Vagina (tissue), 2 donors: ENCODE measurements at regions not wholly inside any gene's neighbourhood (a gene's known extent, or its start where the extent isn't known, plus 50 kb on each side); places are given as distances from the start of the nearest gene placed in this dataset.

ENCODE experiments used
- DNase-seq, 2 donors: peaks; one replicate each; pipeline ENCODE4 v3.0.0-alpha.2; 2017; ENCODE audit errors: extremely low spot score in 2 of 2
- H3K27ac ChIP-seq: fragments of 200-600 bp; sonication (generic); one replicate; pipeline ENCODE4 v1.5.1; 2019
- H3K27me3 ChIP-seq: fragments of 200-600 bp; sonication (generic); one replicate; pipeline ENCODE4 v1.5.1; 2019
- H3K36me3 ChIP-seq, 2 donors: fragments of 200-600 bp; sonication (generic); one replicate each; pipeline ENCODE4 v1.5.1; 2017 to 2019
- H3K4me1 ChIP-seq: fragments of 200-600 bp; sonication (generic); one replicate; pipeline ENCODE4 v1.5.1; 2019
- H3K4me3 ChIP-seq, 2 donors: fragments of 200-600 bp; sonication (generic); 1 replicate in 1 of 2; 2 replicates in 1 of 2; pipeline ENCODE4 v1.5.1; 2016 to 2019
- H3K9me3 ChIP-seq: fragments of 200-600 bp; sonication (generic); one replicate; pipeline ENCODE4 v1.5.1; 2019
- CTCF ChIP-seq, 3 experiments: fragments of 450-650 bp in 2 of 3; fragments of 200-600 bp in 1 of 3; sonication (generic) in 1 of 3; IDR thresholded peaks; one replicate each; pipeline ENCODE4 v1.5.1; 2017 to 2019; ENCODE audit warnings: antibody characterized with exemption in 3 of 3, mild to moderate bottlenecking in 2 of 3, moderate library complexity in 2 of 3
- POLR2A ChIP-seq, 2 donors: fragments of 450-650 bp; IDR thresholded peaks; one replicate each; pipeline ENCODE4 v1.6.1; 2017; ENCODE audit warnings: antibody characterized with exemption in 2 of 2, mild to moderate bottlenecking in 2 of 2, moderate library complexity in 2 of 2
- POLR2AphosphoS5 ChIP-seq, 2 donors: sonication (generic); formaldehyde crosslinking; IDR thresholded peaks; one replicate each; pipeline ENCODE4 v1.9.0; 2017; ENCODE audit warnings: antibody characterized with exemption in 2 of 2, mild to moderate bottlenecking in 2 of 2, low read depth in 1 of 2; ENCODE audit not compliant: insufficient read depth in 1 of 2
- intact Hi-C: fragments of 100-400 bp; cut with DNase I; formaldehyde crosslinking; loops from one replicate; pipeline ENCODE4 v1.15.1; 2023

GRCh38 chr3:157606011-157606851, 103.0 kb upstream of the VEPH1 start:
- DNase-seq = peak in 1 of 2 donors; percentile 56
- no peaks in the 10 kb centered on the region for H3K36me3 ChIP-seq
- H3K9me3 ChIP-seq = no peaks in the 10 kb centered on the region
- TF ChIP-seq CTCF (IDR thresholded peaks at IDR 0.05) = peak in 2 of 3 experiments; percentile 64 to 68
- TF ChIP-seq POLR2AphosphoS5 (IDR thresholded peaks at IDR 0.05; ENCODE audit: insufficient read depth in 1 of 2, low read depth in 1 of 2) = no peak
- TF ChIP-seq POLR2A (IDR thresholded peaks at IDR 0.05) = no peak
- no peak overlapping the region for H3K4me3 ChIP-seq
- no peaks in the 10 kb centered on the region for H3K27me3 ChIP-seq
- intact Hi-C loops = no loop called here
- H3K4me1 ChIP-seq = no peaks in the 10 kb centered on the region
- H3K27ac ChIP-seq = no peak overlapping the region

GRCh38 chr3:157605356-157605755, 102.1 kb upstream of the VEPH1 start:
- no peaks in the 10 kb centered on the region for H3K27me3 ChIP-seq
- H3K36me3 ChIP-seq = no peaks in the 10 kb centered on the region
- no peaks in the 10 kb centered on the region for H3K4me1 ChIP-seq
- DNase-seq = peak in 1 of 2 donors; percentile 62
- TF ChIP-seq POLR2AphosphoS5 (IDR thresholded peaks at IDR 0.05; ENCODE audit: insufficient read depth in 1 of 2, low read depth in 1 of 2) (no peak), POLR2A (IDR thresholded peaks at IDR 0.05) (no peak), CTCF (IDR thresholded peaks at IDR 0.05) (no peak)
- no peak overlapping the region for H3K4me3 ChIP-seq
- intact Hi-C loops = no loop called here
- no peak overlapping the region for H3K27ac ChIP-seq
- no peaks in the 10 kb centered on the region for H3K9me3 ChIP-seq

- Histone ChIP-seq H3K4me1 (no peaks in the 10 kb centered on the region), H3K36me3 (no peaks in the 10 kb centered on the region), H3K4me3 (no peak overlapping the region), H3K9me3 (no peaks in the 10 kb centered on the region), H3K27me3 (no peaks in the 10 kb centered on the region), H3K27ac (no peak overlapping the region)
- intact Hi-C loops = no loop called here
- no peak for TF ChIP-seq CTCF (IDR thresholded peaks at IDR 0.05)
- TF ChIP-seq POLR2AphosphoS5 (IDR thresholded peaks at IDR 0.05; ENCODE audit: insufficient read depth in 1 of 2, low read depth in 1 of 2) = no peak
- no peak for TF ChIP-seq POLR2A (IDR thresholded peaks at IDR 0.05)
- no peak for DNase-seq
Measured at GRCh38 chr3:157602424-157602823, 99.2 kb upstream of the VEPH1 start.

GRCh38 chr3:157595259-157595658, 92.0 kb upstream of the VEPH1 start:
- peak in 1 of 2 donors; percentile 42 for DNase-seq
- intact Hi-C loops = no loop called here
- Histone ChIP-seq H3K4me1 (peaks cover under 1% of the 10 kb centered on the region), H3K4me3 (no peak overlapping the region), H3K27ac (no peak overlapping the region), H3K36me3 (no peaks in the 10 kb centered on the region), H3K27me3 (no peaks in the 10 kb centered on the region), H3K9me3 (no peaks in the 10 kb centered on the region)
- no peak for TF ChIP-seq POLR2A (IDR thresholded peaks at IDR 0.05)
- TF ChIP-seq CTCF (IDR thresholded peaks at IDR 0.05) = no peak
- TF ChIP-seq POLR2AphosphoS5 (IDR thresholded peaks at IDR 0.05; ENCODE audit: insufficient read depth in 1 of 2, low read depth in 1 of 2) = no peak

- H3K36me3 ChIP-seq = no peaks in the 10 kb centered on the region
- intact Hi-C loops = no loop called here
- peak in 1 of 2 donors; percentile 47 for DNase-seq
Measured at GRCh38 chr3:157594413-157594812, 91.2 kb upstream of the VEPH1 start.

More at GRCh38 chr3:157594413-157594812, 91.2 kb upstream of the VEPH1 start:
- TF ChIP-seq POLR2AphosphoS5 (IDR thresholded peaks at IDR 0.05; ENCODE audit: insufficient read depth in 1 of 2, low read depth in 1 of 2) (no peak), POLR2A (IDR thresholded peaks at IDR 0.05) (no peak), CTCF (IDR thresholded peaks at IDR 0.05) (no peak)
- H3K9me3 ChIP-seq = no peaks in the 10 kb centered on the region
- H3K4me3 ChIP-seq = no peak overlapping the region
- no peaks in the 10 kb centered on the region for H3K27me3 ChIP-seq
- H3K4me1 ChIP-seq = peaks cover 8% of the 10 kb centered on the region
- H3K27ac ChIP-seq = no peak overlapping the region
